Hepatocyte (in vitro differentiated cells): ENCODE measurements at regions not wholly inside any gene's neighbourhood (a gene's known extent, or its start where the extent isn't known, plus 50 kb on each side); places are given as distances from the start of the nearest gene placed in this dataset.

Experiments used
- DNase-seq: peaks from one replicate; pipeline ENCODE4 v3.0.0-alpha.2; 2016; ENCODE audit warnings: low spot score
- H2AFZ ChIP-seq: fragments of 200-600 bp; sonication (generic); 2 replicates; pipeline ENCODE4 v1.6.0; 2016; ENCODE audit warnings: antibody characterized with exemption, mild to moderate bottlenecking
- H3K27ac ChIP-seq: fragments of 200-600 bp; sonication (generic); 2 replicates; pipeline ENCODE4 v1.5.1; 2016; ENCODE audit warnings: mild to moderate bottlenecking
- H3K27me3 ChIP-seq: fragments of 200-600 bp; sonication (generic); 2 replicates; pipeline ENCODE4 v1.6.1; 2016
- H3K36me3 ChIP-seq: fragments of 200-600 bp; sonication (generic); replicated peaks from 2 replicates; pipeline ENCODE4 v1.5.1; 2016; ENCODE audit warnings: low read depth; ENCODE audit not compliant: insufficient read depth
- H3K4me1 ChIP-seq: fragments of 200-600 bp; sonication (generic); 2 replicates; pipeline ENCODE4 v1.5.1; 2016; ENCODE audit warnings: mild to moderate bottlenecking, moderate library complexity; ENCODE audit not compliant: insufficient read depth
- H3K4me2 ChIP-seq: fragments of 200-600 bp; sonication (generic); 2 replicates; pipeline ENCODE4 v1.6.0; 2016
- H3K4me3 ChIP-seq: fragments of 200-600 bp; sonication (generic); 2 replicates; pipeline ENCODE4 v1.5.1; 2016; ENCODE audit warnings: mild to moderate bottlenecking
- H3K79me2 ChIP-seq: fragments of 200-600 bp; sonication (generic); 2 replicates; pipeline ENCODE4 v1.6.0; 2017; ENCODE audit warnings: mild to moderate bottlenecking
- H3K9me2 ChIP-seq: fragments of 200-600 bp; sonication (generic); replicated peaks from 2 replicates; pipeline ENCODE4 v1.6.0; 2017; ENCODE audit warnings: mild to moderate bottlenecking; ENCODE audit not compliant: insufficient read depth
- H3K9me3 ChIP-seq: fragments of 200-600 bp; sonication (generic); 2 replicates; pipeline ENCODE4 v1.5.1; 2016; ENCODE audit warnings: low read depth, mild to moderate bottlenecking
- H4K20me1 ChIP-seq: fragments of 200-600 bp; sonication (generic); 2 replicates; pipeline ENCODE4 v1.6.0; 2016; ENCODE audit warnings: mild to moderate bottlenecking; ENCODE audit not compliant: insufficient read depth, poor library complexity, severe bottlenecking
- EZH2 ChIP-seq: fragments of 200-600 bp; sonication (generic); IDR thresholded peaks from 2 replicates; pipeline ENCODE4 v1.6.1; 2016; ENCODE audit warnings: antibody characterized with exemption, mild to moderate bottlenecking, borderline replicate concordance
- EZH2phosphoT487 ChIP-seq: fragments of 200-600 bp; sonication (generic); IDR thresholded peaks from one replicate; pipeline ENCODE4 v1.6.1; 2018; ENCODE audit warnings: antibody characterized with exemption, mild to moderate bottlenecking, low read depth, moderate library complexity; ENCODE audit not compliant: unreplicated experiment, severe bottlenecking
- WGBS: methylation state at CpG from one replicate; pipeline ENCODE4 v1.1.6; 2016; ENCODE audit warnings: low lambda C conversion rate; ENCODE audit errors: missing lambda C conversion rate; 5-methylcytosine and 5-hydroxymethylcytosine counted together
- TF ChIP-seq, protein P1 (sequence below): fragments of 200-600 bp; sonication (generic); IDR thresholded peaks from 2 replicates; pipeline ENCODE4 v1.5.1; 2016; ENCODE audit warnings: antibody characterized with exemption, mild to moderate bottlenecking; ENCODE audit not compliant: poor library complexity

DNA sequence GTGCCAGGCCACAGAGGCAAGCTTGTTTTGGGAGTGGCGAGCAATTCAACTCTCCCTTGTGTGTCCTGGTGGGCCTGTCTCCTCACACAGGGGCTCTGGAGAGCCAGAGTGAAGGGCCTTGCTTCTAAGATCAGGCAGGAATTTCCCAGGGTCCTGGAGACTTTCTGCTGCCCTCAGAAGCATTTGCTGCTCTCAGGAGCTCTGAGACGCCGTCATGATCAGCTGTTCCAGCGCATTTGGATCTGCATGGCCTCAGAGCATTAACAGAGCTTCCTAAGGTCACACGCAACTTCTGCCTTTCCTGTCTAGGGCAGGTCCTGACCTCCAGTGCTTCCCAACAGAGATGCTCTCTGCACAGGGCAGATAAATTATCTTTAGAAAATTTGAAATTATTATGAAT is 52.2 kb upstream of the C10orf90 start:
- Histone ChIP-seq H4K20me1 (no peaks in the 10 kb centered on the region), H3K4me3 (no peak overlapping the region), H3K36me3 (no peaks in the 10 kb centered on the region), H3K27ac (no peak overlapping the region), H3K9me2 (no peaks in the 10 kb centered on the region), H2AFZ (no peak overlapping the region), H3K4me1 (no peaks in the 10 kb centered on the region), H3K27me3 (no peaks in the 10 kb centered on the region), H3K79me2 (no peaks in the 10 kb centered on the region), H3K9me3 (no peaks in the 10 kb centered on the region), H3K4me2 (no peak overlapping the region)
- TF ChIP-seq EZH2phosphoT487, result no peak
- TF ChIP-seq EZH2, result no peak
- TF ChIP-seq, protein P1, sequence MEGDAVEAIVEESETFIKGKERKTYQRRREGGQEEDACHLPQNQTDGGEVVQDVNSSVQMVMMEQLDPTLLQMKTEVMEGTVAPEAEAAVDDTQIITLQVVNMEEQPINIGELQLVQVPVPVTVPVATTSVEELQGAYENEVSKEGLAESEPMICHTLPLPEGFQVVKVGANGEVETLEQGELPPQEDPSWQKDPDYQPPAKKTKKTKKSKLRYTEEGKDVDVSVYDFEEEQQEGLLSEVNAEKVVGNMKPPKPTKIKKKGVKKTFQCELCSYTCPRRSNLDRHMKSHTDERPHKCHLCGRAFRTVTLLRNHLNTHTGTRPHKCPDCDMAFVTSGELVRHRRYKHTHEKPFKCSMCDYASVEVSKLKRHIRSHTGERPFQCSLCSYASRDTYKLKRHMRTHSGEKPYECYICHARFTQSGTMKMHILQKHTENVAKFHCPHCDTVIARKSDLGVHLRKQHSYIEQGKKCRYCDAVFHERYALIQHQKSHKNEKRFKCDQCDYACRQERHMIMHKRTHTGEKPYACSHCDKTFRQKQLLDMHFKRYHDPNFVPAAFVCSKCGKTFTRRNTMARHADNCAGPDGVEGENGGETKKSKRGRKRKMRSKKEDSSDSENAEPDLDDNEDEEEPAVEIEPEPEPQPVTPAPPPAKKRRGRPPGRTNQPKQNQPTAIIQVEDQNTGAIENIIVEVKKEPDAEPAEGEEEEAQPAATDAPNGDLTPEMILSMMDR, result no peak
- WGBS, result 84% methylated on average over 5 of the region's 5 CpGs
- DNase-seq, result no peak

DNA sequence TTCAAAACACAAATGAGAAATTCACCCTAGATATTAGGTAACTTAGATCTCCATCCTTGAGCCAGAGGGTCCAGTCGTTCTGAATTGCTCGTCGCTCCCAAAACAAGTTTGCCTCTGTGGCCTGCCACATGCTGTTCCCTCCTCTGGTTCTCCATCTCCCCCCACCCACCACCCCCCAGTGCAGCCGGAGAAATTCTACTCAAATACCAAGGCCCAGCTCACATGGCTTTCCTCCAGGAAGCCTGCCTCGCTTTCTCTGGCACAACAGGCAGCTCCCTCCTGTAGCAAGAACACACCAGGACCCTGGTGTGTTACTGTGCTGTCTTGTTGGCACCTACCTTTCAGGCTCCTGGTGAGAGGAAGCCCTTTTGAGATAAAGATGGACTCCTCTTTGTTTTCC is 52.7 kb upstream of the C10orf90 start:
- no peaks in the 10 kb centered on the region for H3K4me1 ChIP-seq
- no peak overlapping the region for H3K4me3 ChIP-seq
- no peaks in the 10 kb centered on the region for H3K79me2 ChIP-seq
- H3K9me2 ChIP-seq, result no peaks in the 10 kb centered on the region
- H3K27me3 ChIP-seq, result no peaks in the 10 kb centered on the region
- H3K27ac ChIP-seq, result no peak overlapping the region
- no peak overlapping the region for H2AFZ ChIP-seq
- DNase-seq, result no peak
- TF ChIP-seq EZH2phosphoT487, result no peak
- no peaks in the 10 kb centered on the region for H3K9me3 ChIP-seq
- H3K4me2 ChIP-seq, result no peak overlapping the region
- H4K20me1 ChIP-seq, result no peaks in the 10 kb centered on the region
- no peaks in the 10 kb centered on the region for H3K36me3 ChIP-seq
- 98% methylated on average over 5 of the region's 5 CpGs for WGBS

DNA sequence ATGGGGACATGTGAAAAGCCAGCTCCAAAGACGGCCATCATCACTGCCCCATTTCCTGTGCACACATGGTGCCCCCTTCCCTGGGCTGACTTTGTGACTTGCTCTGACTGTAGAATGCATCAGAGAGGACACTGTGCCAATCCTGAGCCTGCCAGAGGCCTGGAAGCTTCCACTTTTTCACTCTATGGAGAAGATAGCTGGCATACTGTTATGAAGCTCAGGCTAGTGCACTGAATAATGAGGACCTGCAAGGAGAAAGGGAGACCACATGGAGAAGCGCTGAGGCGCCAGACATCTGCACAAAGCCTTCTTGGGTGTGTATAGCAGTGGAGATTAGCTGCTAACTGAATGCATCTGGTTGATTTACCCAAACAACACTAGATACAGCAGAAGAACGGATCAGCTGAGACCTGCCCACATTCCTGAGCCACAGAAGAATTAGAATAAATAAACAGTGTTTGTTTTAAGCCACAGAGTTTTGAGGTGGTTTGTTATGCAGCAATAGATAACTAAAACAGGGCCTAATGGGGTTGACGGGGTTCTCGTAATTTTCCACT is 58.9 kb upstream of the C10orf90 start:
- 65% methylated on average over 6 of the region's 6 CpGs for WGBS
- Histone ChIP-seq H3K27ac (no peak overlapping the region), H3K4me3 (no peak overlapping the region), H4K20me1 (no peaks in the 10 kb centered on the region), H3K36me3 (no peaks in the 10 kb centered on the region), H3K9me2 (no peaks in the 10 kb centered on the region), H2AFZ (no peak overlapping the region), H3K9me3 (no peaks in the 10 kb centered on the region), H3K27me3 (no peaks in the 10 kb centered on the region), H3K79me2 (no peaks in the 10 kb centered on the region), H3K4me1 (no peaks in the 10 kb centered on the region), H3K4me2 (no peak overlapping the region)
- DNase-seq, result no peak
- TF ChIP-seq EZH2, result no peak
- no peak for TF ChIP-seq EZH2phosphoT487
- TF ChIP-seq, protein P1, result no peak

DNA sequence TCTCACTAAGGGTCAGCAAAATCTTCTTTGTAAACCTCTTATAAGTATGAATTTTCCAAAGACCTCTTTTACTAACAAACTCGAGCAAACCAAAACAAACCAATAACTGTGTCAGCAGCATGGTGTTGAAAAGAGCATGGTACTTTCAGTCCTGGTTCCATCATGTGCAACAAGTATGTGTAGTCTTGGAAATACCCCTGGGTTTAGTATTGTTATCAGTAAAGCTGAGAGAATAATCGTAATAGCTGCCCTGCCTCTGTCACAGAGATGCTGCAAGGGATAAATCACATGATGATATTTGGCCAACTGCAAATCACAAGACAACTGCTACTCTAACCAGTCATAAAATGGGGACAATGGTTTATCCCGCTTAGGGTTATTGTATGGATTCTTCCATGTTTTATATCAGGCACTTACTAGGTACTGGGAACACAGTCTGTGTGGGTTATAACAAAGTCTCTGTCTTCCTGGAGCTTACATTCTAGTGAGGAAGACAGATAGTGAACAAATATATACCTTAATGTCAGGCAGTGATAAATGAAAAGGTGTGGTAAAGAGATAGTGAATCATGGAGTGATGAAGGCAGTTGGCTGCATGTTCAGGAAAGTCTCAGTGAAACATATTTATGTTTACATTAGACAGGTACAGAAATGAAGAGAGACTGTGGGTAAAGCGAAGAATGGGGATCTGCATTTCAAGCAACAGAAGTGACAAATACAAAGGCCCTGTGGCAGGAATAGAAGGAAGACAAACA is 60.5 kb upstream of the C10orf90 start:
- no peaks in the 10 kb centered on the region for H4K20me1 ChIP-seq
- no peaks in the 10 kb centered on the region for H3K36me3 ChIP-seq
- H3K4me2 ChIP-seq, result no peak overlapping the region
- no peaks in the 10 kb centered on the region for H3K4me1 ChIP-seq
- no peak overlapping the region for H3K4me3 ChIP-seq
- no peak overlapping the region for H3K27ac ChIP-seq
- WGBS, result 82% methylated on average over 4 of the region's 4 CpGs
- H2AFZ ChIP-seq, result no peak overlapping the region
- H3K9me2 ChIP-seq, result no peaks in the 10 kb centered on the region
- no peak for DNase-seq
- H3K79me2 ChIP-seq, result no peaks in the 10 kb centered on the region
- no peaks in the 10 kb centered on the region for H3K27me3 ChIP-seq
- no peaks in the 10 kb centered on the region for H3K9me3 ChIP-seq
- TF ChIP-seq, protein P1, result no peak
- no peak for TF ChIP-seq EZH2
- no peak for TF ChIP-seq EZH2phosphoT487
